HG03460 (cell line): ENCODE measurements at regions not wholly inside any gene's neighbourhood (a gene's known extent, or its start where the extent isn't known, plus 50 kb on each side); places are given as distances from the start of the nearest gene placed in this dataset.
"Not testable (repeated sequence)": the region's sequence is repeated elsewhere in the genome, so short reads cannot be mapped to it uniquely, and the experiment has no call there.

Experiments used
- ATAC-seq: cut with Tn5 transposase; IDR thresholded peaks from one replicate; pipeline ENCODE4 v1.9.1; 2021; ENCODE audit not compliant: unreplicated experiment

- ATAC-seq = no peak
Measured at GRCh38 chr12:13404111-13404628, 207.6 kb downstream of the EMP1 start.

GRCh38 chr12:13391375-13391774 lies 194.8 kb downstream of the EMP1 start:
- not testable (repeated sequence) for ATAC-seq

GRCh38 chr12:13390918-13391317 lies 194.4 kb downstream of the EMP1 start:
- ATAC-seq = no peak

DNA sequence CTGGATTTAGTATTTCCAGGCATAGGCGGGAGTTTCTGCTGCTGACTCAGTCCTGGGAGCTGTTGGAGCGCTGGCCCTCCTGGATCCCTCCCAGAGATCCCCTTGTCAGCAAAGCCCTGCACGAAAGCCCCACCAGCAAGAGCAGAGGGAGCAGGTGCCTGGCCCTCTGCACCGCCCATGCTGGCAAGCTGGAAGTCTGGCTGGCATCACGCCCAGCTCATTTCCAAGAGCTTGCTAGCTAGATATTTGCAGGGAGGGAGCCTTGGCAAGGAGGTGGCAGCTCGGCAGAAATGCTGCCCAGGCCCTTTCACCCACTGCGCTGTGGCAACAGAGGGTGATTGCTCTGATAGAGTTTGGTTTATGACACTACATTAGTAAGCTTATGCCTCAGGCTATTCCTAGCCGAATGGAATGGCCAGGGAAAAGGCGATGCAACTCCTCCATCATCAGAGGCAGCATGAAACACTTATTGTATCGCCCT lies 193.9 kb downstream of the EMP1 start:
- no peak for ATAC-seq

DNA sequence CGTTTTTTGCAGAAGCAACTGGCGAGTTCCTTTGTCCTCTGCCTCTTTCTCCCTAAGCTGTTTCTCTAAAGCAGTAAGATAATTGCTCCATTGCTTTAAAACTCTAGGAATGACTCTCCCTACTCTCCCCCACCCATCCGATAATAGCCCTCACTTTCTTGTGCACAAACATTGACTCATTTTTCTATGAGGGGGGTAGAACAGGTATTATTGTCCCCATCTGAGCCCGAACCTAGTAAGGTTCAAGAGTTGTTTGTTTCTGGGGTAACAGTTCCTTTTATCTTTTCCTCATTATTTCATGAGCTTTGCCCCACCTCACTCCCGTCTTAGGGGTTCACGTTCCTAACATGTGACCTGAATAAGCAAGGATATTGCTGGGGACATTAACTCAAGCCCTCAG lies 190.6 kb downstream of the EMP1 start:
- ATAC-seq = no peak

DNA sequence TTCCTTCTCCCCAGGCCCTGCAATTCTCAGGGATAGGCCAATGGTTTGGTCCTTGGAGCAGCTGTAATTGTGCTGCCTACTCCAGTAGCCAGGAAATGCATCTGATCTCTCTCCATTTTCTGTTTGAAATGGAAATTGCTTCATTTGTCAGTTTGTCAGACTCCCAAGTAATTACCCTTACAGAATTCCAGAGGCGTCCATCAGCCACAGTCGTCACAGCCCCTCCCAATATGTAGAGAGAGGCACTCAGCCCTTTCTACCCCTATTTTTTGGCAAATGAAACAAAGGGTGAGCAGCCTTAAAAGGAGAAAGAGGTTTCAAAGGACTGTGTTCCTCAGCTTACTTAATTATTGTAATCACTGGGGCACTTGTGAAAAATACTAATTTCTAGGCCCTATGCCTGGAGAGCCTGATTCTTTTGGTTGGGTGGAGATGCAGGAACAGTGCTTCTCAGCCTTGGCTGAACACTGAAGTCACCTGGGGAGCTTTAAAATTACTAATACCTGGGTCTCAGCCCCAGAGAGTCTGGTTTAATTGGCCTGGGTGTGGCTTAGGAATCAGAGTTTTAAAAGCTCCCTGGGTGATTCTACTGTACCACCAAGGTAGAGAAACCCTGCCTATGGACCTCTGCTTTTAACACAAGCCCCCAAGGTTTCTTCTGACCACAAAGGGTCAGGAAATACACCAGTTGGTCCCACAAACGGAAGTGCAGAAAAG lies 190.0 kb downstream of the EMP1 start:
- no peak for ATAC-seq

DNA sequence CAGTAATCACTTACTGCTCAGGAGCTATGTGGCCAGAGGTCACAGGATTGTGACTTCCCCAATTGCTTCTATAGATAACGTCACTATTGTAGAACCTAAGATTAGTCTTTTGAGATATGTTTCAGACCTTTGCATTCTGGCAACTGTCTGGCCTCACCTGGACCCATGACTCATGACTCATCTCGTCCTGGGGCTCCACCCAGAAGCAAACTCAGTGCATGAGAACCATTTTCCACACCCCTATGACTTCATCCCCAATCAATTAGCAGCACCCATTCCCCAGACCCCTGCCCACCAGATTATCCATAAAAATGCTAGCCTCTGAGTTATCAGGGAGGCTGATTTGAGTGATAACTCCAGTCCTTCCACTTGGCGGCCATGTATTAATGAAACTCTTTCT lies 186.9 kb downstream of the EMP1 start:
- ATAC-seq = no peak

DNA sequence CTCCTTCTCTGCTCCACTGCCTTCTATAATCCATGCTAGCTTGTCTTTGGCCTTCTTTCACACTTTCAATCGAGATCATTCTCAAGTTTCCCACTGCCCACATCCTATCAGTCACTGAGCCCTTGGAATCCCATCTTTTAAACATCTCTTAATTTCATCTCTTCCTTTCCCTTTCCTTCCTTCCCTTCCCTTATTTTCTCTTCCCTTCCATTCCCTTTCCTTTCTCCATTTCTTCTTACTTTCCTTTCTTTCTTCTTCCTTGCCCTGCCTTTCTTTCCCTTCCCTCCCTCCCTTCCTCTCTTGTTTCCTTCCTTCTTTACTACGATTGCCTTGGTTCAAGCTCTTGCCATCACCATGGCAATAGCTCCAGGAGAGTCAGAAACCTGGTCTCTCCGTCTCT lies 183.8 kb downstream of the EMP1 start:
- no peak for ATAC-seq

GRCh38 chr12:13379531-13380188 lies 183.1 kb downstream of the EMP1 start:
- no peak for ATAC-seq

- ATAC-seq = no peak
Measured at GRCh38 chr12:13377698-13378097, 181.2 kb downstream of the EMP1 start.

DNA sequence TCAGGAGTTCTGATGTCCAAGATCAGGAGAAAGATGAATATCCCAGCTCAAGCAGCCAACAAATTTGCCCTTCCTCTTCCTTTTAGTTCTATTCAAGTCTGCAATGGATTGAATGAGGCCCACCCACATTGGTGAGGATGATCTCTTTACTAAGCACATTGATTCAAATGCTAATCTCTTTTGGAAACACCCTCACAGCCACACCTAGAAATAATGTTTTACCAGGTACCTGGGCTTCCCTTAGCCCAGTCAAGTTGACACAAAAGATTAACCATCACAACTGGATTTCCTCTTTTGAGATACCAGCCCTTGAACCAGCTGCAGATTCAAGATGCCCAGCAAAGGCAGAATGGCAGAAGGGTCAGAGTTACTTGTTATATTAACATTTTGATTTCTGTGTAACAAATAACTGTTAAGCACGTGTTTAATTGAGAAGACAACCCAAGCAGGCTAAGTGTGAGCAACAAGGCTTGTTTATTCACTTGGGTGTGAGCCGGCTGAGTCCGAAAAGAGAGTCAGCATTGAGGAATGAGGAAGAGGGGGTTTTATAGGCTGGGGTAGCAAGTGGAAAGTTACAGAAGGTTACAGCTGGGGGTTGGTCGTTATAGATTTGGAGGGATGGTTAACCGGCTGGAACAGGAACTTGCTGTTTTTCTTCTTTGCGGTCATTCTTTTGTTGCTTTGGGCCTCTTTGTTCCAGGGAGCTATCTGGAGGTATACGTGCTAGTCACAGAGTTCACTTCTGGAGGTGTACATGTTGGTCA lies 180.3 kb downstream of the EMP1 start:
- ATAC-seq = no peak

GRCh38 chr12:13375583-13376345 lies 179.2 kb downstream of the EMP1 start:
- no peak for ATAC-seq

- ATAC-seq = no peak
Measured at GRCh38 chr12:13374793-13375192, 178.3 kb downstream of the EMP1 start.

- no peak for ATAC-seq
Measured at GRCh38 chr12:13373803-13374202, 177.3 kb downstream of the EMP1 start.

DNA sequence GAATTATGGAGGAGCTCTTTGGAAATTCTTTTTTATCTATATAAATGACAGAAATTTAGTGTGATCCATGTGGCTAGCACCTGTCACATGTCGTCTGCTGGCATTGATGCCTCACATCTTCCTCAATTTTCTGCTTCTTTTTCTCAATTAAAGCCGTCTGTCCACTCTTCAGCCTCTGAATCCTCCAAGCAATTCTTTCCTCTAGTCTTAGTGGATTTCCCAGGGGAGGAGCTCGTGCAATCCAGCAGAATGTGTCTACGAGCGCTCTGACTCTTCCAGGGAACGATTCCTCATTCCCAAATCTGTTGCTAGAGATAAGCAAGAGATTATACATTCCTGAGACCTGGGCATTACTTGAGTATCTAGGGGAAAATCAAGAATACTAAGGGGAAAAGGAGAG lies 176.6 kb downstream of the EMP1 start:
- ATAC-seq = no peak

GRCh38 chr12:13372386-13372785 lies 175.9 kb downstream of the EMP1 start:
- ATAC-seq = no peak

DNA sequence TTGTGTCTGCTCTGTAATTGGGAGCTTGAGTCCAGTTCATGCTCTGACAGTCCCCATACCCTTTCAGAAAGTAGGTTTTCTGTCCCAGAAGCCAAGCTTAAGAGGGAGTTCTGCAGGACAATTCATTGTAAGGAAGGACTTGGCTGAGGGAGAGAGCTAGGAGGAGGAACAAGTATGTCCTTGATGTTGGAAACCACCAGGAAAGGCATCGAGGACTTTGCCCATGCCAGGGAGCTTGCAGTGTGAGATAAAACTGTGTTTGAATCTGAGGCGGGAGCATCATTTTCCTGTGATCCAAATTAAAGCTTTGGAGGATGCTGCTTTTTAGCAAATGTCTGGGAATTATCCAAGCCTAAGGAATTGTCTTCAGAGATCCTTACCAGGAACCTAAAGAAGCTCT lies 175.3 kb downstream of the EMP1 start:
- ATAC-seq = no peak

DNA sequence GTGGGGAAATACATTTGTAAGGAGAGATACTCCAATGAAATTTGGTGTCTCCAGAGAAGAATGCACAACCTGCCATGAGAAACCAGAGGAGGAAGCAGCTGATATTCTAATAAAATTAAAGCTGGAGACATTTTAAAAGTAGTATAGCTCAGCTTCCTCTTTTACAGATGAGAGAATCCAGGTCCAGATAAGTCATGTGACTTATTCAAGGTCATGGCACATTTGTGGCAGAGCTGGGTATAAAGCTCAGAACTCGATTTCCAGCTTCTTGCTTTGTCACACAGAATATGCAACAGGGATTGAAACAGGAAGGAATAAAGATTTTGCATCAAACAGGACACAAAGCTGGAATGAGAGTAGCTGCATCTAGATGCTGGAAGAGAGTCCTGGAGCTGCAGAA lies 174.8 kb downstream of the EMP1 start:
- no peak for ATAC-seq

DNA sequence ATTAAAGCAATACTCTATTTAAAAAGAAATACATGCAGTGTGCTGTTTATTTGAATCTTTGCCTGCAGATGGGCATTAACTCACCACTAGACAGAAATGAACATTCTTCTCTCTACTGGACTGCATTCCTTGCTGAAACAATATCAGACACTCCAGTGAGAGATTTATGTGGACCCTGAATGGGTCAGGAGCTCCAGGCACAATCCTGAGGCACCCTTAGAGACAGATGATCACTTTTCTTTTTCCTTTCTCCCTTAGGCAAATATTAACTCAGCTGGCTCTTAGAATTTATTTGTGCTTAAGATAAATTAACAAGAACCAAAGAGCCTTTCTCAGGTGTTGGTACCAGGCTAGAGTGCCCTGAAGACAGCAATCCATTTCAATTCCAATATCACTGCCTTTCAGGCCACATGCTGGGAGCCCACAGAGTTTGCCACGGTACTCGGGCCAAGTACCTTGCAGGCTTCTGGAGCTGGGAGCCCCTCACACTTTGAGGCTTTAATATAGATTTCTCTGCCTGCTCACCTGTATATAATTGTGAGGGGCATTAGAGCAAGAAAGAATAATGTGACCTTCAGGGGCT lies 173.0 kb downstream of the EMP1 start:
- no peak for ATAC-seq

- ATAC-seq = no peak
Measured at GRCh38 chr12:13368971-13369370, 172.4 kb downstream of the EMP1 start.

DNA sequence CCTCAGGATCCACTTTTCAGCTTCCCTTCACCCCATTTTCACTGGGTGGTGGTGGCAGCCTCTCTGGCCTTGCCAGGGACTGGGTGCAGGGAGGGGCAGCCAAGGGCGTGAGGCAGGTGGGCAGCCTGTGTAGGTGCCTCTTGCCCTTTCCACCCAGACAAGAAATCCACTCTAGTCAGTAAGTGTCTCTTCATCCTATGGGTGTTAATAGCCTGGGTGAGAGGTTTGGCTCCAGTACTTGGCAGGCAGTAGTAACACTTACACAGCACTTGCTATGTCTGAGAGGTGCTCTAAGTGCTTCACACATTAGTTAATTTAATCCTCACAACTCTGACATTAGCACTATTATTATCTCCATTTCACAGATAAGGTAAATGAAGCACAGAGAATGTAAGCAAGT lies 171.9 kb downstream of the EMP1 start:
- no peak for ATAC-seq
